Kidney (tissue), 13 donors: ENCODE measurements at regions not wholly inside any gene's neighbourhood (a gene's known extent, or its start where the extent isn't known, plus 50 kb on each side); places are given as distances from the start of the nearest gene placed in this dataset.

Source experiments
- DNase-seq, 5 donors: peaks; one replicate each; pipeline ENCODE4 v3.0.0-alpha.2; 2013 to 2020
- FAIRE-seq: peaks from 2 replicates; lab custom pipeline; 2012; peaks lifted over from hg19 to GRCh38; lab: Jason Lieb, UNC
- H3K27ac ChIP-seq, 2 donors: one replicate each; pipeline ENCODE4 v1.7.0; 2013; ENCODE audit warnings: low read depth in 2 of 2, low read length in 2 of 2, inconsistent platforms in 1 of 2
- H3K27me3 ChIP-seq: one replicate; pipeline ENCODE4 v1.7.1; 2013; ENCODE audit warnings: low read length, inconsistent platforms; ENCODE audit not compliant: control insufficient read depth, insufficient read depth
- H3K36me3 ChIP-seq, 3 donors: one replicate each; pipeline versions ENCODE4 v1.7.0 to v1.7.1; 2013; ENCODE audit warnings: low read length in 3 of 3, control low read depth in 1 of 3, inconsistent platforms in 1 of 3; ENCODE audit not compliant: insufficient read depth in 3 of 3, control insufficient read depth in 2 of 3
- H3K4me1 ChIP-seq, 3 donors: one replicate each; pipeline versions ENCODE4 v1.7.0 to v1.7.1; 2013; ENCODE audit warnings: low read length in 3 of 3, inconsistent platforms in 1 of 3, low read depth in 1 of 3; ENCODE audit not compliant: control insufficient read depth in 2 of 3, insufficient read depth in 2 of 3
- H3K4me3 ChIP-seq, 3 donors: one replicate each; pipeline versions ENCODE4 v1.7.0 to v1.8.1; 2013; ENCODE audit warnings: low read length in 3 of 3, control low read depth in 1 of 3, inconsistent platforms in 1 of 3
- H3K9ac ChIP-seq, 3 donors: one replicate each; pipeline versions ENCODE4 v1.7.0 to v1.7.1; 2013; ENCODE audit warnings: low read length in 3 of 3, control low read depth in 1 of 3, inconsistent platforms in 1 of 3
- H3K9me3 ChIP-seq, 3 donors: one replicate each; pipeline versions ENCODE4 v1.7.0 to v1.7.1; 2013; ENCODE audit warnings: low read length in 3 of 3, control low read depth in 1 of 3, inconsistent platforms in 1 of 3; ENCODE audit not compliant: control insufficient read depth in 2 of 3, insufficient read depth in 1 of 3
- intact Hi-C: fragments of 100-400 bp; cut with DNase I; formaldehyde crosslinking; loops from one replicate; pipeline ENCODE4 v1.11.1; 2022
- TF ChIP-seq, protein P1 (sequence below): IDR thresholded peaks from 3 replicates; pipeline ENCODE4 v1.5.1; 2012; ENCODE audit warnings: mild to moderate bottlenecking, moderate library complexity, borderline replicate concordance; ENCODE audit not compliant: insufficient read depth; ENCODE audit errors: extremely low read depth
- donor health status: control.
- donor health status: control.
- donor health status: control.
- donor health status: control.
- donor health status: control.
- donor health status: DM: yes; HTN: yes; CAD: no.
- donor health status: Normal renal cell carcinoma (clear cell type).

DNA sequence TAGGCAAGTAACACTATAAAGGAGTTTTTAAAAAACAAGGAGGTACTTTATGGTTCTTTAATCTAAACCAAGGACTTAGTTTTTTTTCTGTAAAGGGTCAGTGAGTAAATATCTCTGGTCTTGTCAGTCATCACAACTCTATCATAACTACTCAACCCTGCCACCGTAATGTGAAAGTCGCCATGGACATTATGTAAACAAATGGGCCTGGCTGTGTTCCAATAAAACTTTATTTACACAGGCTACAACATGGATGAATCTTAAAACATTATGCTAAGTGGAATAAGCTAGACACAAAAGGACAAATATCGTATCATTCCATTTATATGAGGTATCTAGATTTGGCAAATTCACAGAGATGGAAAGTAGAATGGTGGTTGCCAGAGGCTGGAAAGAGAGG, 60.8 kb upstream of the SP4 start:
- no peak overlapping the region for H3K9ac ChIP-seq
- no peak overlapping the region for H3K27ac ChIP-seq
- DNase-seq (no peak), FAIRE-seq (no peak)
- no peaks in the 10 kb centered on the region for H3K4me1 ChIP-seq
- H3K36me3 ChIP-seq: no peaks in the 10 kb centered on the region
- no peaks in the 10 kb centered on the region for H3K27me3 ChIP-seq
- peaks cover 0 to 4% (median 0%) of the 10 kb centered on the region in 3 donors for H3K9me3 ChIP-seq
- TF ChIP-seq, protein P1, sequence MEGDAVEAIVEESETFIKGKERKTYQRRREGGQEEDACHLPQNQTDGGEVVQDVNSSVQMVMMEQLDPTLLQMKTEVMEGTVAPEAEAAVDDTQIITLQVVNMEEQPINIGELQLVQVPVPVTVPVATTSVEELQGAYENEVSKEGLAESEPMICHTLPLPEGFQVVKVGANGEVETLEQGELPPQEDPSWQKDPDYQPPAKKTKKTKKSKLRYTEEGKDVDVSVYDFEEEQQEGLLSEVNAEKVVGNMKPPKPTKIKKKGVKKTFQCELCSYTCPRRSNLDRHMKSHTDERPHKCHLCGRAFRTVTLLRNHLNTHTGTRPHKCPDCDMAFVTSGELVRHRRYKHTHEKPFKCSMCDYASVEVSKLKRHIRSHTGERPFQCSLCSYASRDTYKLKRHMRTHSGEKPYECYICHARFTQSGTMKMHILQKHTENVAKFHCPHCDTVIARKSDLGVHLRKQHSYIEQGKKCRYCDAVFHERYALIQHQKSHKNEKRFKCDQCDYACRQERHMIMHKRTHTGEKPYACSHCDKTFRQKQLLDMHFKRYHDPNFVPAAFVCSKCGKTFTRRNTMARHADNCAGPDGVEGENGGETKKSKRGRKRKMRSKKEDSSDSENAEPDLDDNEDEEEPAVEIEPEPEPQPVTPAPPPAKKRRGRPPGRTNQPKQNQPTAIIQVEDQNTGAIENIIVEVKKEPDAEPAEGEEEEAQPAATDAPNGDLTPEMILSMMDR: no peak
- intact Hi-C loops: no loop called here
- no peak overlapping the region for H3K4me3 ChIP-seq

DNA sequence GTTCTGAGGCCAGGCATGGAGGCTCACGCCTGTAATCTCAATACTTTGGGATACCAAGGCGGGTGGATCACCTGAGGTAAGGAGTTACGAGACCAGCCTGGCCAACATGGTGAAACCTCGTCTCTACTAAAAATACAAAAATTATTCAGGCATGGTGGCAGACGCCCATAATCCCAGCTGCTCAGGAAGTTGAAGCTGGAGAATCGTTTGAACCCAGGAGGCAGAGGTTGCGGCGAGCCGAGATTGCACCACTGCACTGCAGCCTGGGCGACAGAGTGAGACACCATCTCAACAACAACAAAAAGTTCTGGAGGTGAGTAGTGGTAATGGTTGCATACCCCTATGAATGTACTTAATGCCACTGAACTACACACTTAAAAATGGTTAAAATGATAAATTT, 60.3 kb upstream of the SP4 start:
- H3K4me1 ChIP-seq: no peaks in the 10 kb centered on the region
- no peak for DNase-seq
- TF ChIP-seq, protein P1: no peak
- no peaks in the 10 kb centered on the region for H3K36me3 ChIP-seq
- H3K9me3 ChIP-seq: peaks cover 0 to 4% (median 0%) of the 10 kb centered on the region in 3 donors
- intact Hi-C loops: no loop called here
- H3K27ac ChIP-seq: no peak overlapping the region
- no peak overlapping the region for H3K9ac ChIP-seq
- H3K4me3 ChIP-seq: no peak overlapping the region
- no peak for FAIRE-seq
- no peaks in the 10 kb centered on the region for H3K27me3 ChIP-seq

DNA sequence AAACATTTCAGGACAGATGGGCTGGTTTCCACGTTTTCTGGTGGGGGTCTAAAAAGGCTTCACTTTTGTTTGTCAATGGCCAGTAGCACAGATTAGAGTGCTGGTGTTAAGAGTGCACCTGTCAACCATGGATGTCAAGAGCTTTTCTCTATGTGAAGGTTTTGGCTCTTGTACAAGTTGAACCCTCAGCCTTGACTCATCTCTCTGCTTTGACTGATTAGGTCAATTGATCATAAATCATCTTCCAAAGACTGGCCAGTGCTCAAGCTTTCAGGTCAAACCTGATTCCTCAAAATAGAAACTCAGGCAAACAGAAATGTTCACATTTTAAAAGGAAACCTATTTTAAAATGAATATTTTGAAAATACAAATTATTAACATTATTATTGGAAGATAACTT, 59.6 kb upstream of the SP4 start:
- Histone ChIP-seq H3K27me3 (no peaks in the 10 kb centered on the region), H3K4me3 (no peak overlapping the region), H3K36me3 (no peaks in the 10 kb centered on the region), H3K27ac (no peak overlapping the region), H3K9me3 (peaks cover 0 to 6% (median 0%) of the 10 kb centered on the region in 3 donors), H3K4me1 (no peaks in the 10 kb centered on the region), H3K9ac (no peak overlapping the region)
- TF ChIP-seq, protein P1: no peak
- no peak for FAIRE-seq
- no peak for DNase-seq
- intact Hi-C loops: no loop called here
